Left lung (tissue), 4 donors: ENCODE measurements at regions not wholly inside any gene's neighbourhood (a gene's known extent, or its start where the extent isn't known, plus 50 kb on each side); places are given as distances from the start of the nearest gene placed in this dataset.

Experiments
- ATAC-seq: fragments of 200-7000 bp; cut with Tn5 transposase; one replicate; pipeline ENCODE4 v1.9.1; 2020; ENCODE audit warnings: moderate library complexity
- DNase-seq, 4 donors: peaks; one replicate each; pipeline ENCODE4 v3.0.0-alpha.2; 2013 to 2020
- H3K27ac ChIP-seq, 2 donors: fragments of 200-600 bp; sonication (generic) in 1 of 2; one replicate each; pipeline versions ENCODE4 v1.5.0 to v1.8.0; 2020 to 2021
- H3K27me3 ChIP-seq, 2 donors: fragments of 200-600 bp; sonication (generic) in 1 of 2; one replicate each; pipeline versions ENCODE4 v1.5.0 to v1.8.0; 2020 to 2021
- H3K36me3 ChIP-seq, 2 donors: fragments of 200-600 bp; sonication (generic) in 1 of 2; one replicate each; pipeline versions ENCODE4 v1.5.0 to v1.8.0; 2020 to 2021
- H3K4me1 ChIP-seq, 2 donors: fragments of 200-600 bp; one replicate each; pipeline ENCODE4 v1.8.0; 2021
- H3K4me3 ChIP-seq, 2 donors: fragments of 200-600 bp; sonication (generic) in 1 of 2; one replicate each; pipeline versions ENCODE4 v1.5.0 to v1.8.0; 2020 to 2021; ENCODE audit warnings: mild to moderate bottlenecking in 1 of 2
- H3K9me3 ChIP-seq, 2 donors: fragments of 200-600 bp; sonication (generic) in 1 of 2; one replicate each; pipeline versions ENCODE4 v1.5.0 to v1.8.0; 2020 to 2021
- intact Hi-C, 2 donors: fragments of 100-400 bp; cut with DNase I; formaldehyde crosslinking; loops; one replicate each; pipeline versions ENCODE4 v1.11.2 to v1.14.2; 2022
- TF ChIP-seq, protein P1 (sequence below), 2 donors: fragments of 200-600 bp; sonication (generic) in 1 of 2; IDR thresholded peaks; one replicate each; pipeline versions ENCODE4 v1.5.0 to v1.8.0; 2021; ENCODE audit warnings: antibody characterized with exemption in 2 of 2
- donor health status: DM: no; HTN: yes; CAD: no.
- donor health status: DM: no; HTN: no; CAD: no.

DNA sequence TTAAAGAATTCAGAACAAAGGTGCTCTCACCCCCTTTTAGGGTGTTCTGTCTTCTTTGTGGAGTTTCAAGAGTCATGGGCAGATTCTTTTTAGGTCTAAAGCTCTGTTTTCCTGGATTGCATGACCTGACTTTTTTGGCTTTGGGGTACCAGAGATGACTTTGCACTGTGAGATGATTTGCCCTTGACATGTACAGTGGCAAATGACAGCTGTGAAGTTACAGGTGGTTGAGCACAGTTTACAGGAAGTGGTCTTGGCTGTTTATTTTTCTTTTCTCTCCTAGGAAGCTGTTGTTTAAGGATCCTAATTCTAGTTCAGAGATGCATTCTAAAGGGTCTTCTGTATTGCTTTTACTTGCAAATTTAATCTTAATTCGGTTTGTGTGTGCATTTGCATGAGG lies 83.8 kb upstream of the METAP2 start:
- TF ChIP-seq, protein P1, sequence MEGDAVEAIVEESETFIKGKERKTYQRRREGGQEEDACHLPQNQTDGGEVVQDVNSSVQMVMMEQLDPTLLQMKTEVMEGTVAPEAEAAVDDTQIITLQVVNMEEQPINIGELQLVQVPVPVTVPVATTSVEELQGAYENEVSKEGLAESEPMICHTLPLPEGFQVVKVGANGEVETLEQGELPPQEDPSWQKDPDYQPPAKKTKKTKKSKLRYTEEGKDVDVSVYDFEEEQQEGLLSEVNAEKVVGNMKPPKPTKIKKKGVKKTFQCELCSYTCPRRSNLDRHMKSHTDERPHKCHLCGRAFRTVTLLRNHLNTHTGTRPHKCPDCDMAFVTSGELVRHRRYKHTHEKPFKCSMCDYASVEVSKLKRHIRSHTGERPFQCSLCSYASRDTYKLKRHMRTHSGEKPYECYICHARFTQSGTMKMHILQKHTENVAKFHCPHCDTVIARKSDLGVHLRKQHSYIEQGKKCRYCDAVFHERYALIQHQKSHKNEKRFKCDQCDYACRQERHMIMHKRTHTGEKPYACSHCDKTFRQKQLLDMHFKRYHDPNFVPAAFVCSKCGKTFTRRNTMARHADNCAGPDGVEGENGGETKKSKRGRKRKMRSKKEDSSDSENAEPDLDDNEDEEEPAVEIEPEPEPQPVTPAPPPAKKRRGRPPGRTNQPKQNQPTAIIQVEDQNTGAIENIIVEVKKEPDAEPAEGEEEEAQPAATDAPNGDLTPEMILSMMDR (IDR thresholded peaks at IDR 0.05): no peak
- Histone ChIP-seq H3K9me3 (peaks cover 0 to 8% of the 10 kb centered on the region in 2 donors), H3K4me1 (no peaks in the 10 kb centered on the region), H3K27ac (no peak overlapping the region), H3K4me3 (no peak overlapping the region), H3K27me3 (no peaks in the 10 kb centered on the region), H3K36me3 (no peaks in the 10 kb centered on the region)
- no peak for DNase-seq
- ATAC-seq: no peak
- intact Hi-C loops: no loop called here

DNA sequence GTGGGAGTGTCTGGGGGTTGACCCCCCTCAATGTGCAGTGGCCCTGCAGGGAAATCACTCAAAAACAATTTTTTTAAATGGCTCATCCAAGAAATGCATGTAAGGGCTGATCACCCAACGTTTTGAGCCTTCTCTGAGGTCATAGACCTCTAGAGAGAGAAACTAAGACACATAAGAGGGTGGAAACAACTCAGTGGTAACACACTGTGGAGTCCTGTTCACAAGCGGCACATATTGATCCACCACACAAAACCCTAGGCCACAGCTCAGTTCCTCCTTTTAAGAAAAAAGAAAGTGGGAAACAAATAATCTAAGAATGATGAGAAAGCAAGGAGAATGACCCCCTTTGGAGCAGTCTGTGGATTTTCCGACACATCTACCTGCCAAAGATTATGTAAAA lies 83.0 kb upstream of the METAP2 start:
- Histone ChIP-seq H3K27ac (no peak overlapping the region), H3K36me3 (no peaks in the 10 kb centered on the region), H3K27me3 (no peaks in the 10 kb centered on the region), H3K4me3 (no peak overlapping the region), H3K9me3 (peaks cover 0 to 8% of the 10 kb centered on the region in 2 donors), H3K4me1 (no peaks in the 10 kb centered on the region)
- intact Hi-C loops: no loop called here
- TF ChIP-seq, protein P1 (IDR thresholded peaks at IDR 0.05): no peak
- ATAC-seq (no peak), DNase-seq (no peak)

DNA sequence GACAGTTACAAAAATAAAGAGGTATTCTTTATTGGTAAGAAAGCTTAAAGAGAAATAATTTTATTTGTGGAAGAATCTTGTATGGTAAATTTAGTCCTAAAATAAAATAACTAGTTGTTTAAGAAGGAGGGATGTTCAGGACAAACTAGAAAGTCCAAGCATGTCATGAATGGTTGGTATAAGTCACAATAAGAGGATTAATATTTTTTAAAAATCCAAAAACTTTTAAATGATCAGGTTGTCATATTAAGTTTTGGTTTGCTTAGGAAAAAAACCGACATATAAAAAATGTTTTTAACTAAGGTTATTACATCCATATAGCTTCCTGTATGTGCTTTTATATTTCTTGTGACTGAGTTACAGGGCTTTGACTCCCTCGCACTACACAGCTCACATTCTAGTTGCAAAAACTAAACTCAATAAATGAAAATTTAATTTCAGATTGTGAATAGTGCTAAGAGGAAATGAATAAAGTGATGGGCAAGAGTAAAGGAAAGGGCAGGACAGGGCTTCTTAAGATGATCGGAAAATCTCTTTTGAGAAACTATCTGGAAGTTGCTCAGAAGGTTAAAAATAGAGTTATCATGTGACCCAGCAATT lies 80.7 kb upstream of the METAP2 start:
- Histone ChIP-seq H3K9me3 (peaks cover 0 to 8% of the 10 kb centered on the region in 2 donors), H3K36me3 (no peaks in the 10 kb centered on the region), H3K4me1 (no peaks in the 10 kb centered on the region), H3K4me3 (no peak overlapping the region), H3K27me3 (no peaks in the 10 kb centered on the region), H3K27ac (no peak overlapping the region)
- TF ChIP-seq, protein P1 (IDR thresholded peaks at IDR 0.05): no peak
- intact Hi-C loops: no loop called here
- ATAC-seq (no peak), DNase-seq (no peak)

DNA sequence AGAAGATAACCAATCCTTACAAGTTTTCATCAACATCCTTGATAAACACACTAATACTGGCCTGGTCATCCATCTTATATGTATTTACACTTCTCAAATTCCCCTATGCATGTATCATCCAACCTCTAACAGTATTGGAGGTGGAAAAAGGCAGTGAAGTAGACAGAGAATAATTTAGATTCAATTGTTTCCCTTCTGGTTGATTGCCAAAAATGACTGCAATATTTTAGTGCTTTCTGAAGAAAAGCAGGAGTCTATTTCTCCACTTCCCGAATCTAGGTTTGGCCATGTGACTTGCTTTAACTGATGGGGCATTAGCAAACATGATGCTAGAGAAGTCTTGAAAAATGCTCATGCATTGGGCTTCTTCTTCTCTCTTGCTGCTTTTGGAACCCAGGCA lies 78.3 kb upstream of the METAP2 start:
- TF ChIP-seq, protein P1 (IDR thresholded peaks at IDR 0.05): no peak
- H3K27ac ChIP-seq: no peak overlapping the region

DNA sequence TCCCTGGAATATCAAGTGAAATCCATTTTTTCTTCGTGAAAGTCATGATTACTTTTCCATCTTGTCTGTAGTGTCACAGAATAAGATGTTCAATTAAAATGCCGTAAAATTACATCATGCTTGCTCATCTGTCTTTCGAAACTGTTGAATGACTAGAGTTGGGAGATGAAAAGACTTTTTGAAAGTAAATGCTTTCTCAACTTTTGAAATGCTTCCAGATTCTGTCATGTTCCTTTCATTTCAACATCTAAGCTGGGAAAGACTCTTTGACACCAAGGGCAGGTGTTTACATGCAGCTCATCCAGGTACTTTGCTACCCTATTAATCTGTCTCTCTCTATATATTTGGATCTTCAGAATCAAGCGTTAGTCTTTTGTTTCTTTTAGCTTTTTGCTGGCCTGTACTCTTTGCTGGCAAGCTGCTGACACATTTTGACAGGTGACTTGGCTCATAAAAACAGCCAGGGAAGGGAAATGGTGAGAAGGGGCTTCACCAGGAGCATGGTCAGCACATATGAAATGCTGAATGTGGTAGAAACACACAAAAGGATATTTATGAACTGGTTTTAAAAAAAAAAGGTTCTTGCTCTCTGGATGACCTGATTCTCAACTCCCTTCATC lies 77.0 kb upstream of the METAP2 start:
- intact Hi-C loops: no loop called here
- ATAC-seq (no peak), DNase-seq (no peak)

More for the DNA sequence above, 78.3 kb upstream of the METAP2 start:
- Histone ChIP-seq H3K4me3 (no peak overlapping the region), H3K4me1 (no peaks in the 10 kb centered on the region), H3K27me3 (no peaks in the 10 kb centered on the region), H3K36me3 (no peaks in the 10 kb centered on the region), H3K9me3 (peaks cover 0 to 8% of the 10 kb centered on the region in 2 donors)
- ATAC-seq (no peak), DNase-seq (no peak)
- intact Hi-C loops: no loop called here

More for the DNA sequence above, 77.0 kb upstream of the METAP2 start:
- no peak overlapping the region for H3K27ac ChIP-seq
- H3K27me3 ChIP-seq: peaks cover 0 to under 1% of the 10 kb centered on the region in 2 donors
- H3K4me1 ChIP-seq: no peaks in the 10 kb centered on the region
- TF ChIP-seq, protein P1 (IDR thresholded peaks at IDR 0.05): no peak
- no peaks in the 10 kb centered on the region for H3K36me3 ChIP-seq
- H3K4me3 ChIP-seq: no peak overlapping the region
- peaks cover 0 to 8% of the 10 kb centered on the region in 2 donors for H3K9me3 ChIP-seq
